Stimulated activated CD4-positive, alpha-beta T cell treated with anti-CD3 and anti-CD28 coated beads, Interleukin-15, amount 100 ng/mL, for 1 hour (primary cell): ENCODE measurements at regions not wholly inside any gene's neighbourhood (a gene's known extent, or its start where the extent isn't known, plus 50 kb on each side); places are given as distances from the start of the nearest gene placed in this dataset.
"Not testable (repeated sequence)": the region's sequence is repeated elsewhere in the genome, so short reads cannot be mapped to it uniquely, and the experiment has no call there.

ENCODE experiments used
- DNase-seq, 2 donors: peaks; one replicate each; pipeline ENCODE4 v3.0.0-alpha.2; 2020; ENCODE audit warnings: low read depth in 1 of 2, low spot score in 1 of 2

DNA sequence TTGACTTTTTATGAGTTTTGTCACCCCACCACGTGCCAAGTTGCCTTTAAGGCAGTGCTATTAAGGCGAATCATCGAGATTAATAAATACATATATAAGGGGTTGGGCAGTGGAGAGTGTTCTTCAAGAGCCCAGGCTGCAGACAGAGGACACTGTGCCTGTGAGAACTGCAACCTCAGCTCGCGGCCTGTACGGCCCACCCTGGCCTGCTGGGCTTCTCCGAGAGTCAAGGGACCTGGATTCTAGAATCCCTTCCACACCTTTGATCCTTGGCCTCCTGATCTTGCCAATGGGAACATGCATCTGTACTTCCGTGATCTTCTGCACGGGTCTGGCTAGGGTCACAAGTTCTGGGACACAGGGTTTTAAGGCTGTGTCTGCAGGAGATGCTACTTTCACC lies 54.5 kb downstream of the IRX5 start:
- DNase-seq = no peak

DNA sequence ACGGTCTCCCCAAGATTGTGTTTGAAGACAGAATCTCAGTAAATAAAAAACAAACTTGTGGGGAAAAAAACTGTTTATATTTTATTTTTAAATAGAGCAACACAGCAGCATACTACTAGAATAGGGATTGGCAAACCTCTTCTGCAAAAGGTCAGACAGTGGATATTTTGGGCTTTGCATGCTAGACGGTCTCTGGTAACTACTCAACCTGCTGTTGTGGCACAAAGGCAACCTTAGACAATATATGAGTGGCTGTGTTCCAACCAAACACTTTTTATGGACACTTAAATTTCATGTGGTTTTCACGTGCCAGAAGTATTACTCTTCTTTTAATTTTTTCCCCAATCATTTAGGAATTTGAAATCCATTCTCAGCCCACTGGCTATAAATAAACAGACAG lies 55.0 kb downstream of the IRX5 start:
- DNase-seq = no peak

DNA sequence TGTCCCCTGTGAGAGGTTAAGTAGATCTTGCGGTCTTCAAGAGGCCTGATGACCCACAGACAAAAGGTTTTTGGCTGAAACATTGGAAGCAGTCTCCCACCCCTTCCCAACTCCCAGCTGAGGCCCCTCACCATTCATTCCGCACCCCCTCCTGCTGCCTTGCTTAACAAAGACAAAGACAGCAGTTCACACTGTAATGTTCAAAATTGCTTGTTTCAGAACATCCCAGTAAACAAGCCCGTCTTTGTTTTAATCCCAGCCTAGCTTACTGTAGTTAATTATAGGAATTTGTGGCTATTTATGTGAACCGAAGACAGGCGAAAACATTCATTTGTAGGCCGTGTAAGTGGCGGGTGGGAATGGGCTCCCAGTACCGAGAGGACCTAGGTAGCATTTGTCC lies 55.7 kb downstream of the IRX5 start:
- DNase-seq = no peak

DNA sequence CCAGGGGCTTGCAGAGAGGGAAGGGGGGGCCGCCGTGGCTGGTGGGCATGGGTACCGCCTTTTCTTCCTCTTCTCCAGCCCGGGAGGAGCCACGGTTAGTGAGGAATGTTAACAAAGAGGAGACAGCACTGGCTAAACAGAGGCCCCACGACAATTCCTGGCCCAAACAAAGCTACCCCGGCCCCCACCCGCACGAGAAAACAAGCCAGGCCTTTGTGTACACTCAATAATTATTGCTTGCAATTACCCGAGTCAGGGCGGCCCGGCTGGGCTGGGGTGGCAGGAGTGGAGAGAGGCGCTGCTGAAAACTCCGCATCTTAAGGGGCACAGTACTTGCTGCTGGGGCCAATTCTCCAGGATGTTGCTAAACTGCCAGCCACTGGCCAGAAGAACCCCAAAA lies 56.4 kb downstream of the IRX5 start:
- no peak for DNase-seq

DNA sequence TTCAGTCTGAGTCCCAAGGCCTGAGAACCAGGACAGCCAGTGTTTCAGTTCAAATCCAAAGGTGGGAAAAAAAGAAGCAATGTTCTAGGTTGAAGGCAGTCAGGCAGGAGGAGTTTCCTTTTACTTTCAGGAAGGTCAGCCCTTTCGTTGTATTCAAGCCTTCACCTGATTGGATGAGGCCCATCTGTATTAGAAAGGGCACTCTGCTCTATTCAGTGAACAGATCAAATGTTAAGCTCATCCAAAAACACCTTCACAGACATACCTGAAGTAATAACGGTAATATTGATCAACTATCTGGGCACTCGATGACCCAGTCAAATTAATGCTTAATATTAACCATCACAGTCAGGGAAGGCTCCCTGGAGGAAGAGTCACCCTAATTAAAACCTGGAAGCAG lies 60.9 kb downstream of the IRX5 start:
- DNase-seq = no peak

DNA sequence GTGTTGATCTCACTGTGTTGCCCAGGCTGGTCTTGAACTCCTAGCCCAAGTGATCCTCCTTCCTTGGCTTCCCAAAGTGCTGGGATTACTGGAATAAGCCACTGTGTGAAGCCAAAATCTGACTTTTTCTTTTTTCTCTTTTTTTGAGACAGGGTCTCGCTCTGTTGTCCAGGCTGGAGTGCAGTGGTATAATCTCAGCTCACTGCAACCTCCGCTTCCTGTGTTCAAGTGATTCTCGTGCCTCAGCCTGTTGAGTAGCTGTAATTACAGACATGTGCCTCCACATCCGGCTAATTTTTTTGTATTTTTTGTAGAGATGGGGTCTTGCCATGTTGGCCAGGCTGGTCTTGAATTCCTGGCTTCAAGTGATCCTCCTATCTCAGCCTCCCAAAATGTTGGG lies 61.3 kb downstream of the IRX5 start:
- DNase-seq = not testable (repeated sequence)

DNA sequence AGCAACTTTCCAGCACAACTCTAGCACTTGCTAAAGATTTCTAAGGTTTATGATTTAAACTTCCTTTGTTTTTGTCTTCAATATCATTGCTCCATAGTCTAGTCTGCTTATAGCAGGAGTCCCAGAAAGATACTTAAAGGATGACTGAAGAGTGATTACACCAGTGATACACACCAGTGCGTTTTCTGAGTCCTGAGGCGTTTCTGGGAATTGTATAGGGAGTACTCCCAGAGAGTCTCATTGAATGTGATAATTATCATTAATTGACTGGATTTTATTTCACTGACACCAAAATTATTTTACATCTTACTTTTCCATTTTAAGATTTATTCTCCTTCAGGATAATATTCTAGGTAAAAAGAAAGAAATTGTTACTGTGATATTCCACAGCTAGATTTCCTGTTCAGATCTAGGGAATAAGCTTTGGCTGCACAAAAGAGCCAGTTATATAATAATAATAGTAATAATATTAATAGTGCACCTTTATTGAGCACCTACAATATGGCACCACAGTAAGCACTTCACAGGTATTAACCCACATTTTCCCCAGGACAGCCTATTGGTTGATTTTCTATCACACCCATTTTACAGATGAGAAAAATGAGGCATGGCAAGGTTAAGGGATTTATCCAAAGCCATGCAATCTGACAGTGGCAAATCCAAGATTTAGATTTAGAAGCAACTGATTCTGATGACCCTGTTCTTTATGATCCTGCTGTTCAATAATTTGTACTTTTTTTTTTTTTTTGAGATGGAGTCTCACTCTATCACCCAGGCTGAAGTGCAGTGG lies 62.6 kb downstream of the IRX5 start:
- DNase-seq = no peak

DNA sequence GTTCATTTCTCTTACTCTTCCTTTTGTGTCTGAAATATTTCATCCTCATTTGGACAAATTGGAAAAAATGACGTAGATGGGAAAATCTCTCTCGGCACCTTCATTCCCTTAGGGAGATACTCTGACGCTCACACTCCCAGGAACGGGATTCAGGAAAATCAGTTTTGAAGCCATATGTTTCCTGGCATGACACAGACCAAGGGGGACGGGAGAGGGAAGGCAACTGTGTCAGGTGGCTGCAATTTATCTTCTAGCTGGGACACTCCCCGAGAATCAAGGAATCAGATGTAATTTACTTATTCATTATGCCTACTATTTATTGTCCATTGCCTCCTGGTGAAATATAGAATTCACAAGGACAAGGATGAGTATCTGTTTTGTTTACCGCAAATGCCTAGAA lies 65.5 kb downstream of the IRX5 start:
- DNase-seq = no peak

DNA sequence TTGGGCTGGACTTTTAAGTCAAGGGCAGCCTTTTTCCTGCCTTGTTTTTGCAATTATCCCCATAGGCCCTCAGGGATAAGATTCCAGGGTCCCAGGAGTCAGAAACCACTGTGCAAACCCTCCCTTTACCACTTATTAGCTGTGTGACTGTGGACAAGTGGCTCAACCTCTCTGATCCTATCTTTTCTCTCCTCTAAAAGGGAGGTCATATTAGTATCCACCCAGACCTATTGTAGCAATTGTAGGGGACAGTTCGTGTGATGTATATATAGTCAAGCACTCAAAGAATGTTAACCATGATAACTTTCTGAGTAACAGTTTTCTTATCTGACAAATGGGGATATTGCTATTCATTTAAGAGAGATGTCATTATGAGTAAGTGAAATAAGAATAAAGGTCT lies 68.2 kb downstream of the IRX5 start:
- DNase-seq = no peak

DNA sequence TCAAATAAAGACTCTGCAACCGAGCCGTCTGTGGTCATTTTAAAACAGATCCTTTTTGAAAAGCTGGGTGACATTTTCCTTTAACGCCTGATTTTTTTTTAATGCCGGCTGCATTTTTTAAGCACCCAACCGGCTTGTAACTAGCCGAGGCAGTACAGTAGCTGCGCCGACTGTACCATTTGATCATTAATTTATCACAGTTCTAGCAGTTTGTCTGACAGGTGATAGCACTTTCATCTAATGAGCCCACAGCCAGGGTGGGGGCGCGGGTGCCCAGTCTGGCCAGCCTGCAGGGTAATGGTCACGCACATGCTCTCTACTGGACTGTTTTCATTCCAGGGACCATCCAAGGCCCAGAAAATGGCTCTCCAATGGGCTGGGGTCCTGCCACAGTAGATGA lies 68.8 kb downstream of the IRX5 start:
- DNase-seq = no peak

DNA sequence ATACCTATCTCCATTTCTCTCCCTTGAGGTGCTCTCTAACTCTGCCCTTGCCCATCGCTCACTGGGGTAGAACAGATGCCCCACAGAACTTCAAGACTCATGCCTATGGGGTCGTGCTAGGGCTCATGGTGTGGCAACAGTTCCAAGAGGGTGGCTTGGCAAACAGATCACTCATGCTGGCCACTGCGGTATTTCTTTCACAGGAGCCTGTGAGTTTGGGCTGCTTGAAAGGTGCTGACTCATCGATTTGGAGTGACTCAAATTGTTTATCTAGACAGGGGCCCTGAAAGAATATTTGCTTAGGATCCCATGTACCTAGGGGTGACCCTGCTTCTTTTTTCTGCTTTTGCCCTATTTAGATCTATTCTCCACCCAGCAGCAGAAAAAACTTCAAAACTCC lies 69.9 kb downstream of the IRX5 start:
- no peak for DNase-seq

DNA sequence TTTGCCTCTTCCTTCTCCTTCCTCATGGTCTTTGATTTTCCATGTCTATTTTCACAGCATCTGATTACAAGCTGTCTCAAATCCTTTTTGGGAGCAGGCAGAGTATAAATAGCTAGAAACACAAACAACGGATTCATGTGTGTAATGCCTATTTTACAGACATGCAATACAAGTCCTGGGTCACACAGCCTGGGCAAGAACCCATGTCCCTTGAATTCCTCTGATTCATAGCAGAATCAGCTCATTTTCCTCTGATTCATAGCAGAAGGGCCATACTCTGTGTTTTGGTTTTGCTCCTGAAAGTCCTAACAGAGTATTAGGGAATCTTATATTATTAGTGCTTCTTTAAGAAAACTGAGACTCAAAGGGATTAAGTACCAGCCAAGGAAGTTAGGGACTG lies 71.3 kb downstream of the IRX5 start:
- no peak for DNase-seq

DNA sequence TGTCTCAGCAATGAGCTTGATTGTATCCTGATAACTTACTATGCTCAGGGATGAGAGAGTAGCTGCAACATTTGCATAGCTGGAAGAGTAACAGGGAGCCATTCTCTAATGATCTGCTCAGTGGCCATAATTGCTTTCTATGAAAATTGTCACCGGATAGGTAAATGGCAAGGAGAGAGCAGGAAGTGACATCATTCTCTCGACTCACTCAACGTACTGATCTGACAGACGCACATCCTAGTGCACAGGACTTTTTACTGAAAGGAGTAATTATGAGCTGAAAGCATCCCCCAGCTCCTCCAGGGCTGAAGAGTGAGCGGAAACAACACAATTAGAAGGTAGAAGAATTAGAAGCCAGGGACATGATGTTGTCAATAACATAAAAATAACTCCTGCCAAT lies 71.8 kb downstream of the IRX5 start:
- DNase-seq = no peak

DNA sequence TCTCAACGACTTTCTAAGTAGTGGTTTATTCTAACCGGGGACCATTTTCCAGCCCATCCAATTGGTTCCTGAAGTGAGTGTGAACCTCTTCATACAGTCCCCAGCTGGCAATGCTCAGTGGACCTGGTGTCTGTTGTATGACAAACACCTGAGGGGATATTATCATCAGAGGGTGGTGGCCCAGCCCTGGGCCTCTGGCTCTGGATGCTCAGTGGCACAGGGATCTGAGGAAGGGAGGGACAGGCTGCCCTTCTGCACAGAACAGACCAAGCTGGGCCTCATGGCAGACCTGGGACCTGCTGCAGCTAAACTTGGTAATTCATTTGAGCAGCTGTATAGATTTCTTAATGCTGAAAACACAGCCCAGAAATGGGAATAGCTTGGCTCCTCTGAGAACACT lies 72.6 kb downstream of the IRX5 start:
- no peak for DNase-seq

DNA sequence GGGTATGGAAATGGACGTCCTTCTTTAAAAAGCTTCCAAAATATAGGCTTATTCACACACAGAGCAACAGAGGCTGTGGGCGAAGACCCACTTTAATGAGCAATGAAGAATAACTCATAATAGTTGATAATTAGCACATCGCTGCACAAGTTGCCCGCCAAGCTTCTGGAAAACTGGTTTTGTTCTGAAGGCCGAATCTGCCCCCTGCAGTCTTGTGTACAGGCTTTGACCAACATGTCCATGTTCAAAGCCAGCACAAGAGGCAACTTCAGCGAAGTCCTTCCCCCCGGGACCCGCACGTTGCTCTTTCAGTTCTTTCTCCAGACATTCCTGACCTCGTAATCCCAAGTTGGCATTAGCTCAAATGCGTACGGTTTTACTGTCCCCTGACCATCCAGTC lies 73.3 kb downstream of the IRX5 start:
- DNase-seq = no peak

DNA sequence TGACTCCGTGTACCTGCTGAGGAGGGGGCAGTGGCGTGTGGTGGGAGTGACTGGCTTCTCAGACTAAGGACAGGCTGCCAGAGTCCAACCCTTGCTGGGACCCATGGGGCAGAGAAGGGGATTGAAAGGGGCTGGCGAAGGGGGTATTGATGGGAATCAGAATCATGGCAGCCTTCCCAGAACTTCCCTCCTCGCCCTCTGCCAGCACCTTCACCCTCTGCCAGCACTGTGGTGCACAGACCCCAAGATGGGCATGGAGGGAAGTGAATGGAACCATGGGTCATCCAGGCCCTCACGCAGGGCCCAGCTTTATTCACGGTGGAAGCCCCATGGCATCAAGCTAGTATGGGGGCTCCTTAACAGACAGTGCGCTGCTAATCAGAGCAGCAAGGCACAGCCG lies 76.8 kb downstream of the IRX5 start:
- no peak for DNase-seq

DNA sequence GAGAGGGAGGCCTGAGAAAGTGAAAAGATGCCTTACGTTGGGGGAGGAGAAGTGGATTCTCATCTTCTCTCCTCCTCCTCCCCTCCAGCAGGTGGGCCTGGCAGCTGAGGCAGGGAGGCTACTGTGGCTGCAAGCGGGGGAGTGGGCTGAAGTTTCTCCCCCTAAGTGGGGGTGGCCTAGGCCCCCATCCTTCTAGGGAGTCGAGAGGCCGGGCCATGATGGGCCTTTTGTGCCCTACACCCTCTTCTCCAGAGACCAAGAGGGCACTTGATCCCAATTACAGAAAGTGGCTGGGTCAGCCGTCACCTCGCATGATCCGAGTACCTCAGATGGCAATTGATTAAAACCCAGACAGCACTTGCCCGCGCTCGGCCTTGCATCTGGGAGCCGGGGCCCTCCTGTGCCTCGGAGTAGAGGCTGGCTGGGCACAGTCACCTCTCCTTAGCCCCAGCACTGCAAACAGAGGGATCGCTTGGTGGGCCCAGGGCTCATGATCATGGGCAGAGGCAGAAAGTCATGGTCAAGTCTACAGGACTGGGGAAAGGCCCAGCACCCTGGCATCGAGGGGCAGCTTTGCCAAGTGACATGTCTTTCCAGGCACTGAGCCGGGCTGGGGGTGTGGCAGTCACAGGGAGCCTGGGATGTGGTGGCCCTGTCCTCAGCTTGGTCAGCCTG lies 78.3 kb downstream of the IRX5 start:
- no peak for DNase-seq

DNA sequence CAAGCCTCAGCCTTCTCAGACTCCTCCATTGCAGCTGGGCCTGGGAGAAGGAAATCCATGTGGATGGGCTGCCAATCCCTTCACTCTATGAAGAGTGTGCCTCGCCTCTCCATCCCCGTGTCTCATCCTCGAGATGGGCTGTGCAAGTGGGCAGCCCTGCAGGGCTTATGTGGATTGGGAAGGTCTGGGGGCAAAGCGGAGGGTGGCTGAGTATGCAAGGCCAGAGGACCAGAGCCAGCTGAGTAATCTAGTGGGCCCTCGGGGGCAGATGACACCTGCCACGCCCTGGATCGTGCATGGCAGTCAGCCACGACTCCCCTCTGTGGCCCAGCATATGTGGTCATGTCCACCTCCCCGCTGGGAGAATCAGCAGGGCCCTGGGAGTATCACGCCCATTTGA lies 78.9 kb downstream of the IRX5 start:
- no peak for DNase-seq

DNA sequence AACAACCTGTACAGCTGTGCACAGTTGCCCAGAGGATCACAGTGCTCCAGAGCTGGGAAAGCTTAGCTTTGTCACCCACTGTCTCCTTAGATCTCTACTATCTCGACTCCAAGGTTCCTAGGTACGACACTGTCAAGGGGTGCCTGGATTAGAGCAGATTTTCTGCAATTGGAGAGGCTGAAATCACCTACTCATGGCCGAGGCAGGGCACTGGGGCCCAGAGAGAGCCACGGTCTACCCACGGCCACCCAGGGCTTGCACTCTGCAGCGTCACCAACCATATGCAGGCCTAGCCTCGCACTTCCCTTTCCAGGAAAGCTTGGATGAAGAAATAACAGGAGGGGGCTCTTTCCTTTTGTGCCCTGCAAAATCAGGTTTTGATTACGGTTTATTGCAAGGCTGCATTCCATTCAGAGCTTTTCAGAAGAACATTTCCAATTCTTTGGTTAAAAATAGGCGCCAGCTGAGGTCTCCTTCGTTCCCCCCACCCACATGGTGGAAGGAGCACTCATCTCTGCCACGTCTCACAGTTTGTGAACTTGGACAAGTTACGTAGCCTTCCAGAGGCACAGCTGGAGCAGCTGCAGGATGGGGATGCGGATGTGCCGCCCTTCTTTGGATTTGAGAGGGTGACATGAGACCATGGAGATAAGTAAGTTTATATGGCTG lies 80.0 kb downstream of the IRX5 start:
- DNase-seq = no peak

DNA sequence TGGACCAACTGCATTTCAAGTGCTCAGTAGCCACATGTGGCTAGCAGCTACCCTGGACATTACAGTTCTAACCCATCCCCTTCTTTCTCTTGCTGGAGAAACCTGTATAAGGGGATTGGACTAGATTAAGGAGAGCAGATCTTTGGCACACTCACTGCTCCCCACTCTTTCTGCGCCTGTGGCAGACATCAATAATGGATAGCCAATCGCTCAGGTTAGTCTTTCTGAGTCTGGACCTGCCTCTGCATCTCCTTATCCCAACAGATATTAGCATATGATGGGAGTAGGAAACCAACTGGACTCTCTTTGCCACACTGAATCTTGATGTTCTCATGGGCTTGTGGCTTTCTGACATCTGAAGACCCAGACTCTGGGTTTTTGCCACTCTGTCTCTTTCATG lies 81.7 kb downstream of the IRX5 start:
- DNase-seq = no peak

DNA sequence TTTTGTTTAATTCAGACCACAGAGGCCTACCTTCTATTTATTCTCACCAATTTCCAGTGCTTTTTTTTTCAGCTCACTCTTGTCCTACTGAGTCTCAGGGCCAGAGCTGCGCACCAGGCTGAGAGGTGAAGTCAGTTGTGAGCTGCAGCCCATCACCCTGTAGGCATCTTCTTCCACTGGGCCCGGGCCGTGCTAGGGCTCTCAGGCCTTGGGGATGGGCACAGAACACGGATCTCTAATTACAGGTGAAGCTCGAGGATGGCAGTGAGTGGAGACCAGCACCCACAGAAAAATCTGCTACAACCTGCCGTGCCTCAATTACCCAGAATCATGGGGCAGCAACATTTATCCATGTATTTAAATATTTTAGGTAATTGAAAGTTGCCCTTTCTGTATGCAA lies 82.1 kb downstream of the IRX5 start:
- no peak for DNase-seq

DNA sequence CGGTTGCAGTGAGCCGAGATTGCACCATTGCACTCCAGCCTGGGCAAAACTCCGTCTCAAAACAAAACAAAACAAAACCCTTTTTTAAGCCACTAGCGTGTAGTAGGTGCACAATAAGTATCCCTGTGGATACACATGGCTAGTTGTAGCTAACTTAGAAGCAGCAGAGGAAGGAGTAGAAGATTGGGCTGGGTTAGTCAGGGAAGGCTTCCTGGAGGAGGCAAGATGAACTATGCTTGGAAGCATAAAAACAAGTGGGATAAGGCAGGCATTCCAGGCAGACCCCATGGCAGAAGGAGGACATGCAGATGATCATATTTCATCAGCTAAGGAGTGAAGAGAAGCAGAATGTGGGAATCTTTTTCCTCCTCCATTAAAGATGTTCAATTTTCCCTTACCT lies 83.4 kb downstream of the IRX5 start:
- DNase-seq = no peak
